ENCODE measurements at regions not wholly inside any gene's neighbourhood (a gene's known extent, or its start where the extent isn't known, plus 50 kb on each side); places are given as distances from the start of the nearest gene placed in this dataset.
A peak's percentile ranks its signal among the peaks of the same experiment; 100 is the strongest.

GRCh38 chr2:5986801-5987787 lies 294.9 kb downstream of the SOX11 start:
- Histone ChIP-seq H3K9ac (no peak overlapping the region), H3K27ac (no peak overlapping the region), H3K27me3 (no peaks in the 10 kb centered on the region), H3K36me3 (no peaks in the 10 kb centered on the region), H3K4me2 (no peak overlapping the region), H2AFZ (replicated peaks) (no peak overlapping the region), H4K20me1 (ENCODE audit: low read depth) (no peaks in the 10 kb centered on the region), H3F3A (ENCODE audit: low read depth) (peaks cover 48% of the 10 kb centered on the region), H3K4me1 (peaks cover 68% of the 10 kb centered on the region), H3K4me3 (no peak overlapping the region), H3K9me3 (ENCODE audit: low read depth) (no peaks in the 10 kb centered on the region), H3K79me2 (ENCODE audit: low read depth) (no peaks in the 10 kb centered on the region)
- Mint-ChIP-seq H3K4me1 (peaks cover 52% of the 10 kb centered on the region), H3K4me3 (no peak overlapping the region), H3K36me3 (peaks cover 3% of the 10 kb centered on the region), H3K27ac (peak overlapping the region; percentile 39), H3K27me3 (ENCODE audit: insufficient read depth, low read depth) (peaks cover 5% of the 10 kb centered on the region), H3K9me3 (peaks cover 4% of the 10 kb centered on the region)
- TF ChIP-seq EZH2phosphoT487 (IDR thresholded peaks at IDR 0.05), result no peak
- TF ChIP-seq CTCF (IDR thresholded peaks at IDR 0.05), result no peak
- TF ChIP-seq EZH2 (IDR thresholded peaks at IDR 0.05), result no peak
- no peak for DNase-seq (ENCODE audit: low spot score)

GRCh38 chr2:5988120-5988519 lies 295.9 kb downstream of the SOX11 start:
- no peak for TF ChIP-seq EZH2phosphoT487 (IDR thresholded peaks at IDR 0.05)
- TF ChIP-seq CTCF (IDR thresholded peaks at IDR 0.05), result no peak
- TF ChIP-seq EZH2 (IDR thresholded peaks at IDR 0.05), result no peak
- Histone ChIP-seq H2AFZ (replicated peaks) (no peak overlapping the region), H3F3A (ENCODE audit: low read depth) (peaks cover 41% of the 10 kb centered on the region), H3K4me2 (no peak overlapping the region), H3K27ac (no peak overlapping the region), H3K9me3 (ENCODE audit: low read depth) (no peaks in the 10 kb centered on the region), H3K4me3 (no peak overlapping the region), H3K79me2 (ENCODE audit: low read depth) (no peaks in the 10 kb centered on the region), H3K36me3 (no peaks in the 10 kb centered on the region), H3K27me3 (no peaks in the 10 kb centered on the region), H3K9ac (no peak overlapping the region), H3K4me1 (peaks cover 60% of the 10 kb centered on the region), H4K20me1 (ENCODE audit: low read depth) (no peaks in the 10 kb centered on the region)
- H3K4me3 Mint-ChIP-seq, result no peak overlapping the region
- peaks cover 4% of the 10 kb centered on the region for H3K9me3 Mint-ChIP-seq
- peaks cover 3% of the 10 kb centered on the region for H3K36me3 Mint-ChIP-seq
- peaks cover 47% of the 10 kb centered on the region for H3K4me1 Mint-ChIP-seq
- DNase-seq (ENCODE audit: low spot score), result no peak
- H3K27me3 Mint-ChIP-seq (ENCODE audit: insufficient read depth, low read depth), result peaks cover 5% of the 10 kb centered on the region
- no peak overlapping the region for H3K27ac Mint-ChIP-seq

- no peak overlapping the region for H3K4me3 ChIP-seq
- DNase-seq (ENCODE audit: low spot score), result no peak
- Mint-ChIP-seq H3K4me1 (peaks cover 31% of the 10 kb centered on the region), H3K27me3 (ENCODE audit: insufficient read depth, low read depth) (peaks cover 5% of the 10 kb centered on the region), H3K36me3 (peaks cover 3% of the 10 kb centered on the region), H3K4me3 (no peak overlapping the region), H3K9me3 (peaks cover 4% of the 10 kb centered on the region), H3K27ac (no peak overlapping the region)
- no peaks in the 10 kb centered on the region for H4K20me1 ChIP-seq (ENCODE audit: low read depth)
- no peak overlapping the region for H3K27ac ChIP-seq
- no peak overlapping the region for H2AFZ ChIP-seq (replicated peaks)
- peaks cover 40% of the 10 kb centered on the region for H3K4me1 ChIP-seq
- no peak for TF ChIP-seq CTCF (IDR thresholded peaks at IDR 0.05)
- no peaks in the 10 kb centered on the region for H3K27me3 ChIP-seq
- no peaks in the 10 kb centered on the region for H3K36me3 ChIP-seq
- H3F3A ChIP-seq (ENCODE audit: low read depth), result peaks cover 22% of the 10 kb centered on the region
- H3K79me2 ChIP-seq (ENCODE audit: low read depth), result no peaks in the 10 kb centered on the region
- H3K9ac ChIP-seq, result no peak overlapping the region
- no peak overlapping the region for H3K4me2 ChIP-seq
- no peaks in the 10 kb centered on the region for H3K9me3 ChIP-seq (ENCODE audit: low read depth)
These were observed 297.9 kb downstream of the SOX11 start for GRCh38 chr2:5990086-5990485.

Measured in neural progenitor cell (in vitro differentiated cells).